Gastroesophageal sphincter (tissue), 4 donors: ENCODE measurements at regions not wholly inside any gene's neighbourhood (a gene's known extent, or its start where the extent isn't known, plus 50 kb on each side); places are given as distances from the start of the nearest gene placed in this dataset.

ENCODE experiments used
- ATAC-seq: fragments of 150-250 bp; one replicate; pipeline ENCODE4 v1.9.1; 2016; ENCODE audit warnings: mild to moderate bottlenecking, moderate library complexity
- H3K27ac ChIP-seq, 4 donors: fragments of 200-600 bp; sonication (generic) in 3 of 4; 1 replicate in 3 of 4; 2 replicates in 1 of 4; pipeline ENCODE4 v1.5.1; 2016 to 2019
- H3K27me3 ChIP-seq: fragments of 200-600 bp; sonication (generic); one replicate; pipeline ENCODE4 v1.5.1; 2019
- H3K36me3 ChIP-seq, 2 donors: fragments of 200-600 bp; sonication (generic); one replicate each; pipeline ENCODE4 v1.5.1; 2019; ENCODE audit warnings: control low read depth in 1 of 2
- H3K4me1 ChIP-seq, 3 donors: fragments of 200-600 bp; sonication (generic); 1 replicate in 2 of 3; 2 replicates in 1 of 3; pipeline ENCODE4 v1.5.1; 2016 to 2019; ENCODE audit warnings: control low read depth in 2 of 3
- H3K4me3 ChIP-seq, 2 donors: fragments of 200-600 bp; sonication (generic); one replicate each; pipeline ENCODE4 v1.5.1; 2019; ENCODE audit warnings: mild to moderate bottlenecking in 1 of 2, moderate library complexity in 1 of 2
- H3K9me3 ChIP-seq, 3 donors: fragments of 200-600 bp; sonication (generic); one replicate each; pipeline ENCODE4 v1.5.1; 2017 to 2019; ENCODE audit warnings: control low read depth in 2 of 3
- EP300 ChIP-seq: sonication (generic); formaldehyde crosslinking; IDR thresholded peaks from one replicate; pipeline ENCODE4 v1.6.1; 2017; ENCODE audit warnings: antibody characterized with exemption, mild to moderate bottlenecking
- POLR2A ChIP-seq, 2 donors: fragments of 450-650 bp; IDR thresholded peaks; one replicate each; pipeline ENCODE4 v1.6.1; 2017; ENCODE audit warnings: antibody characterized with exemption in 2 of 2, mild to moderate bottlenecking in 2 of 2, moderate library complexity in 1 of 2
- POLR2AphosphoS5 ChIP-seq: sonication (generic); formaldehyde crosslinking; IDR thresholded peaks from one replicate; pipeline ENCODE4 v1.6.1; 2017; ENCODE audit warnings: antibody characterized with exemption
- WGBS, 2 donors: methylation state at CpG; one replicate each; pipeline ENCODE4 v1.1.5; 2018; ENCODE audit warnings: low coverage in 1 of 2; 5-methylcytosine and 5-hydroxymethylcytosine counted together
- TF ChIP-seq, protein P1 (sequence below), 4 experiments: fragments of 200-600 bp in 2 of 4; fragments of 450-650 bp in 2 of 4; sonication (generic) in 1 of 4; IDR thresholded peaks; one replicate each; pipeline ENCODE4 v1.5.1; 2017 to 2019; ENCODE audit warnings: antibody characterized with exemption in 4 of 4, mild to moderate bottlenecking in 2 of 4, moderate library complexity in 2 of 4

- H3K36me3 ChIP-seq: no peaks in the 10 kb centered on the region
- TF ChIP-seq EP300: no peak
- TF ChIP-seq POLR2A (IDR thresholded peaks at IDR 0.05): no peak
- TF ChIP-seq POLR2AphosphoS5: no peak
- TF ChIP-seq, protein P1, sequence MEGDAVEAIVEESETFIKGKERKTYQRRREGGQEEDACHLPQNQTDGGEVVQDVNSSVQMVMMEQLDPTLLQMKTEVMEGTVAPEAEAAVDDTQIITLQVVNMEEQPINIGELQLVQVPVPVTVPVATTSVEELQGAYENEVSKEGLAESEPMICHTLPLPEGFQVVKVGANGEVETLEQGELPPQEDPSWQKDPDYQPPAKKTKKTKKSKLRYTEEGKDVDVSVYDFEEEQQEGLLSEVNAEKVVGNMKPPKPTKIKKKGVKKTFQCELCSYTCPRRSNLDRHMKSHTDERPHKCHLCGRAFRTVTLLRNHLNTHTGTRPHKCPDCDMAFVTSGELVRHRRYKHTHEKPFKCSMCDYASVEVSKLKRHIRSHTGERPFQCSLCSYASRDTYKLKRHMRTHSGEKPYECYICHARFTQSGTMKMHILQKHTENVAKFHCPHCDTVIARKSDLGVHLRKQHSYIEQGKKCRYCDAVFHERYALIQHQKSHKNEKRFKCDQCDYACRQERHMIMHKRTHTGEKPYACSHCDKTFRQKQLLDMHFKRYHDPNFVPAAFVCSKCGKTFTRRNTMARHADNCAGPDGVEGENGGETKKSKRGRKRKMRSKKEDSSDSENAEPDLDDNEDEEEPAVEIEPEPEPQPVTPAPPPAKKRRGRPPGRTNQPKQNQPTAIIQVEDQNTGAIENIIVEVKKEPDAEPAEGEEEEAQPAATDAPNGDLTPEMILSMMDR (IDR thresholded peaks at IDR 0.05): no peak
- WGBS, 2 donors: 83% methylated on average over 4 of the region's 4 CpGs; no CpG with 5 or more reads in 1 of the 2 donors
- H3K4me1 ChIP-seq: no peaks in the 10 kb centered on the region
- H3K4me3 ChIP-seq: no peak overlapping the region
- no peaks in the 10 kb centered on the region for H3K27me3 ChIP-seq
- no peak for ATAC-seq
- H3K27ac ChIP-seq: no peak overlapping the region
- H3K9me3 ChIP-seq: no peaks in the 10 kb centered on the region
Observed at GRCh38 chr14:94903338-94903737, 133.4 kb upstream of the GSC start.

GRCh38 chr14:94897561-94897960, 127.6 kb upstream of the GSC start:
- Histone ChIP-seq H3K4me3 (no peak overlapping the region), H3K36me3 (no peaks in the 10 kb centered on the region), H3K27me3 (no peaks in the 10 kb centered on the region), H3K9me3 (peaks cover 0 to 7% (median 0%) of the 10 kb centered on the region in 3 donors), H3K4me1 (no peaks in the 10 kb centered on the region), H3K27ac (no peak overlapping the region)
- ATAC-seq: no peak
- no CpG with 5 or more reads among the region's 4 CpGs for WGBS, 2 donors
- TF ChIP-seq POLR2AphosphoS5 (no peak), POLR2A (IDR thresholded peaks at IDR 0.05) (no peak), EP300 (no peak)
- TF ChIP-seq, protein P1 (IDR thresholded peaks at IDR 0.05): no peak

DNA sequence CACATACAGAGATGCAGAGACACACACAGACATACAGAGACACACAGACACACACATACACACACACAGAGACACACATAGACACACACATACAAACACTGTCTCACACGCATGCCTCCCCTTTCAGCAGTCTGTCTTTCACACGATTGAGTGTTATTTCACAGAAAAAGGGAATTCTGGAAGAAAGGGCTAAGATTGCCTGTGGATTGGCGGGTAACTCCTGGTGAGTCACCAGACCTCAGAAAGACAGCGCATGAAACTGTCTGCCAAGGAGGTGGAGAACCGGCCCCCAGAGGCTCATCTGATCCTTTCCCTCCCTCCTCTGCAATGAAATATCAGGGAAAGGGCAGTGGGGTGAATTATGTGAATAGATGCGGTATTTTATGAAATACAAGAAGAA, 127.2 kb upstream of the GSC start:
- no peaks in the 10 kb centered on the region for H3K4me1 ChIP-seq
- H3K9me3 ChIP-seq: peaks cover 0 to 7% (median 0%) of the 10 kb centered on the region in 3 donors
- H3K4me3 ChIP-seq: no peak overlapping the region
- peak; percentile 79 for ATAC-seq
- H3K27ac ChIP-seq: no peak overlapping the region
- H3K27me3 ChIP-seq: no peaks in the 10 kb centered on the region
- TF ChIP-seq, protein P1 (IDR thresholded peaks at IDR 0.05): no peak
- TF ChIP-seq POLR2AphosphoS5: no peak
- TF ChIP-seq EP300: no peak
- no peak for TF ChIP-seq POLR2A (IDR thresholded peaks at IDR 0.05)
- H3K36me3 ChIP-seq: no peaks in the 10 kb centered on the region
- 45 to 61% methylated on average over 6 of the region's 6 CpGs for WGBS, 2 donors

DNA sequence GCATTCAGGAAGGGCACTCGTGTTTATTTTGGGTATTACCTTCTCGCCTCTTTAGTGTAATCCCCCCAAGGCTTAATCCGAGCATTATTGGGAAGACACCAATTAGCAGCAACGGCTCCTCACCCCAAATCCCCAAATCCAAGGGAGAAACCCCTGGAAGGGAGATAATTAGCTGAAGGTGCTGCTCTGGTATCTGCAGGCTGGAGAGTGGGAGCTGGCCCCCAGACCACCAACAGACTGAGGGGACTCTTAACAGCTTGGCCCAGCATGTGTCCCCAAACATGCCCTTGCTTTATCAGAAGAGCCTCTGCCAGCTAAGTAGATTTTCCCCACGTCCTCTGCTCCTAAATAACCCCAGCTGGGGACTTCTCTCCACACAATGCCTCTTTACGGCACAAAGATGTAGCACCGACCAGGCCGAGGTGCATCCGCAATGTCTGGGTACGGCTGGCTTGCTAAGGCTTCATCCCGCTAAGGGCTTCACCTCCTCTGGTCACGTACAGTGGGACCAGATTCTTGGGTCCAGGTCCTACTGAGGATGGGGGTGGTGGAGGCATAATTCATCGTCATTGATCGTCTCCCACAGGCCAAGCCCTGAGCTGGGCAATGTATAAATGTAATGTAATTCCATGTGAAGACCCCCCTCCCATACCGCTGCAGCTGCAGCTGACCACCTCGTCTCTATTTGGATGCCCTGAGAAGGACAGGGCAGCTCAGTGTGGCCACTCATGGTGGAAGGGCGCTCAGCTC, 123.7 kb upstream of the GSC start:
- H3K9me3 ChIP-seq: peaks cover 0 to 7% (median 0%) of the 10 kb centered on the region in 3 donors
- WGBS, 2 donors: 69% methylated on average over 6 of the region's 17 CpGs; no CpG with 5 or more reads in 1 of the 2 donors
- H3K27me3 ChIP-seq: no peaks in the 10 kb centered on the region
- TF ChIP-seq EP300: no peak
- no peak for TF ChIP-seq POLR2A (IDR thresholded peaks at IDR 0.05)
- TF ChIP-seq POLR2AphosphoS5: no peak
- TF ChIP-seq, protein P1 (IDR thresholded peaks at IDR 0.05): no peak
- ATAC-seq: no peak
- H3K4me3 ChIP-seq: no peak overlapping the region
- no peak overlapping the region for H3K27ac ChIP-seq
- no peaks in the 10 kb centered on the region for H3K36me3 ChIP-seq
- H3K4me1 ChIP-seq: no peaks in the 10 kb centered on the region

GRCh38 chr14:94890785-94891184, 120.9 kb upstream of the GSC start:
- H3K27ac ChIP-seq: no peak overlapping the region
- no peaks in the 10 kb centered on the region for H3K27me3 ChIP-seq
- 31 to 57% methylated on average over 6 of the region's 6 CpGs for WGBS, 2 donors
- no peaks in the 10 kb centered on the region for H3K36me3 ChIP-seq
- no peak for ATAC-seq
- H3K4me1 ChIP-seq: no peaks in the 10 kb centered on the region
- peaks cover 0 to 6% (median 0%) of the 10 kb centered on the region in 3 donors for H3K9me3 ChIP-seq
- no peak overlapping the region for H3K4me3 ChIP-seq
- TF ChIP-seq EP300 (no peak), POLR2A (IDR thresholded peaks at IDR 0.05) (no peak), POLR2AphosphoS5 (no peak)
- TF ChIP-seq, protein P1 (IDR thresholded peaks at IDR 0.05): no peak
